BJ (cell line): ENCODE measurements at regions not wholly inside any gene's neighbourhood (a gene's known extent, or its start where the extent isn't known, plus 50 kb on each side); places are given as distances from the start of the nearest gene placed in this dataset.

Source experiments
- CTCF ChIA-PET: fragments of 350-600 bp; formaldehyde crosslinking; extraction: SDS; loops from one replicate; lab custom pipeline; 2021; ENCODE audit warnings: antibody characterized with exemption, inconsistent platforms; lab: Yijun Ruan, JAX
- POLR2A ChIA-PET: fragments of 300-600 bp; sonication (Branson Sonifier 250); formaldehyde crosslinking; extraction: SDS; loops from one replicate; lab custom pipeline; 2021; ENCODE audit warnings: antibody characterized with exemption; lab: Charles Lee
- DNase-seq: peaks from one replicate; pipeline ENCODE4 v3.0.0-alpha.2; 2011; ENCODE audit warnings: low read depth
- H3K27me3 ChIP-seq: 2 replicates; pipeline ENCODE4 v1.6.0; 2011; ENCODE audit warnings: low read length; ENCODE audit not compliant: control insufficient read depth, insufficient read depth
- H3K36me3 ChIP-seq: 2 replicates; pipeline ENCODE4 v1.5.1; 2011; ENCODE audit warnings: low read length; ENCODE audit not compliant: control insufficient read depth, insufficient read depth
- H3K4me3 ChIP-seq: 2 replicates; pipeline ENCODE4 v1.5.1; 2011; ENCODE audit warnings: low read depth, mild to moderate bottlenecking, control low read depth, low read length
- CTCF ChIP-seq: IDR thresholded peaks from 2 replicates; pipeline ENCODE4 v1.5.1; 2011; ENCODE audit warnings: low read depth, mild to moderate bottlenecking, control low read depth, inconsistent platforms, low read length, moderate library complexity; ENCODE audit not compliant: insufficient read depth

DNA sequence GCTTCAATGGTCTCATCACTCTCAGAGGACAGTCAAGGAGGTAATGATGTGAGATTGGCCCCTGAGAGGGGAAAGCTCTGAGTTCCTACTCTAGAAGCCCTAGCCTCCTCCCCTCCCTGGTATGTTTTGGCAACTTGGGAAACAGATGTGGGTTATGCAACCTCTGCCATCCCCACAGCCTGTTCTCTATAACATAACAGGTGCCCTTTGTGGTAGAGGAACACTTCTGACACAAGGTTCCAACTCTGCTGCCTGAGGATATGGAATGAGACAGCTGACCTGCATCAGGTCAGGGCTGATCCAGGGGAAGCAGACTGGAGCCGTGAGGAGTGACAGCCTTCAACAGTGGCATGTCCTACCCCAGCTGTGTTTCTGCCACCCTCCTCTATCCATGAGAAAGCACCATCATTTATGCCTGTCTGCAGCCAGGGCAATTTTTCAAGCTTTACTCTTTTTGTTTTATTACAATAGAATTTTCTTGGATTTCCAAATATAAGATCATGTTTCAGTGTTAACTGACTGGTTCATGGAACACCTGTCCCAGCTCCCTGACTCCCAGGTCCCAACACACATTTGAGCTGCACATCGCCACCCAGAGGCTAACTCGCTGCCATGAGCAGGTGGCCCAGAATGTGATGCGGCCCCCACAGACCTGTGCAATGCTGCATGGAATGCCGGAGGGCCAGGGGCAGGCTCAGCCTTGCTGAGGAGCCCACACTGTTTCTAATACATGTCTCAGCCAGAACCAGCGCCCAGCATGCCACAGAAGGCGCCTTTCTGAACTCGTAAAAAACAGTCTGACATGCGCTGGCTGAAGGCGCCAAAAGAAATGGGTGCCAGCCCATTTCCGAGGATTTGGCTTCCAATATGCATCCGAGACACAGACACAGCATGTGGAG, 124.8 kb upstream of the CHST15 start:
- DNase-seq: no peak

GRCh38 chr10:124217031-124217430, 123.6 kb upstream of the CHST15 start:
- POLR2A ChIA-PET: no interaction called here
- no peak for DNase-seq
- TF ChIP-seq CTCF: no peak
- Histone ChIP-seq H3K36me3 (no peaks in the 10 kb centered on the region), H3K27me3 (no peaks in the 10 kb centered on the region), H3K4me3 (no peak overlapping the region)
- CTCF ChIA-PET: no interaction called here

More for the DNA sequence above, 124.8 kb upstream of the CHST15 start:
- ChIA-PET CTCF (interaction anchor here (1.1 kb wide), 1 partner anchor 222 kb away, joined by 3 read pairs; no protein-coding TSS in a partner anchor), POLR2A (no interaction called here)
- TF ChIP-seq CTCF: no peak
- no peaks in the 10 kb centered on the region for H3K36me3 ChIP-seq
- H3K27me3 ChIP-seq: no peaks in the 10 kb centered on the region
- no peak overlapping the region for H3K4me3 ChIP-seq

GRCh38 chr10:124214610-124215375, 121.4 kb upstream of the CHST15 start:
- Histone ChIP-seq H3K27me3 (no peaks in the 10 kb centered on the region), H3K4me3 (no peak overlapping the region), H3K36me3 (no peaks in the 10 kb centered on the region)
- ChIA-PET POLR2A (no interaction called here), CTCF (interaction anchor here (1.0 kb wide), 1 partner anchor 174 kb away, joined by 3 read pairs; no protein-coding TSS in a partner anchor)
- TF ChIP-seq CTCF: no peak
- DNase-seq: no peak

DNA sequence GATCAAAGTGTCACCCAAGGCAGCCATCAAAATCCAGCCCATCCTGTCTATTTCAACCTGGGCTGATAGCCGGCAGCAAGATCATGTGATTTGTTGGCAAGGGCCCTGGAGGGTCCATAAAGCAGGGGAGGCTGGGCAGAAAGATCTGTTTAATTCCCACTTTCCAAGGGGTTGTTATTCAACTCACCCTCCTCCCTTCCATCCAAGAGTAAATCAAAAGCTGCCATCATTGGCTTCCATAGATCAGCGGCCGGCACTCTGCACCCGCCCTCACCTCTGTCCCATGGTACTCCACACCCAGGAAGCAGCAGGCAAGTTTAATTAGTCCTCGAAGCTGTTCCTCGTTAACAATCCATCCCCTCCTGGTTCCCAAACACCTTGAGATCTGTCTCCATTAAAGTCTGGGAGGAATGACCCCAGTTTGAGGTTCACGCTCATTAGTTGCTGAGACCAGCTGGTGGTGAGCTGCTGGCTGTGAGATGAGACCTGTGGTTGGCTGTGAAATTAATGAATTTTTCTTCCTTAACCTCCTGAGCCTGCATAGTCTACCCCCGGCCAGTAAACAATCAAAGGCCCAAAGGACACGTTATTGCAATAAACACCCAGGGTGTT, 120.6 kb upstream of the CHST15 start:
- Histone ChIP-seq H3K4me3 (no peak overlapping the region), H3K27me3 (no peaks in the 10 kb centered on the region), H3K36me3 (no peaks in the 10 kb centered on the region)
- TF ChIP-seq CTCF: no peak
- DNase-seq: no peak
- CTCF ChIA-PET: interaction anchor here (1.0 kb wide), 1 partner anchor 175 kb away, joined by 3 read pairs; no protein-coding TSS in a partner anchor
- POLR2A ChIA-PET: no interaction called here

DNA sequence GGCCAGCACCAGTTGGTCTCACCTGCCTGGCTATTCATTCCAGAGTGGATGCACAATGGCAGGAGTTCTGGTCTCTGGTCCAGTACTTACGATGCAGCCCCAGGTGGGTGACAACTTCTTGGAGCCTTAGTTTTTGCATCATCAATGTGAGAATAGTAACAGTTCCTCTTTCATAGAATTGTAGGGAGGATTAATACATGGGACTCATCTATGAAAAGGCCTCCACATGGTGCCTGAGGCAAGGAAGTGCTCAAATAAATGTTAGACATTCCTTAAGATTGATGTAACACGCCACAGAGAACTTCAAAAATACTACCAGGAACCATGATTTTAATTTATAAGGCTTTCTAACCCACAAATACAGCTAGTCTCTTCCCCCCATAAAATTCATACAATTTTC, 120.1 kb upstream of the CHST15 start:
- Histone ChIP-seq H3K36me3 (no peaks in the 10 kb centered on the region), H3K27me3 (no peaks in the 10 kb centered on the region), H3K4me3 (no peak overlapping the region)
- peak; percentile 36 for DNase-seq
- ChIA-PET POLR2A (no interaction called here), CTCF (no interaction called here)
- TF ChIP-seq CTCF: no peak
